ENCODE measurements at regions not wholly inside any gene's neighbourhood (a gene's known extent, or its start where the extent isn't known, plus 50 kb on each side); places are given as distances from the start of the nearest gene placed in this dataset.
"Not testable (repeated sequence)": the region's sequence is repeated elsewhere in the genome, so short reads cannot be mapped to it uniquely, and the experiment has no call there.

DNA sequence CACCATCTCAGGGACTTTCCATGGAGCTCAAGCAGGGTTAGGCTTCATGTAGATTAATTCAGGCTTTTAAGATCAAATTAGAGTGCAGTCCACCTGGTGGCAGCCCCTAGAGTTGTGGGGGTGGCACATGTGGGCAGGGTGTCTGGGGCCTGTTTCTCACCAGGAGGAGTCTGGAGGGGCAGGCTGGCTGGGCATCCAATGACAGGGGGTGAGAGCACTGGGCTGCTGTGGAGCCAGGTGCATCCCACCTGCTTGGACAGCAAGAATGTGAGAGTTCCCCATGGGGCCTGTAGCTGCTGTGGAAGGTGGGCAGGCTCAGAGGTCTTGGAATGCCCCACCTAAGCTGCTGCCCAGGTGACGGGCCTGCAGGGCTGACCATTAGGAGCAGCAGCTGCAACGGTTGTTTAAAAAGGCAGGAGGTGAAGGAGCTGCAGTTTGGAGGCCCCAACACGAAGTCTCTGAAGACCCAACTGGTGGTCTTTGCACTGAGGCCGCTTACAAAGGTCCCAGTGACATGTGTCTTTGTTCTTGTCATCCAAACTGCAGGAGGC lies 686.3 kb upstream of the HS6ST1 start:
- DNase-seq: no peak

DNA sequence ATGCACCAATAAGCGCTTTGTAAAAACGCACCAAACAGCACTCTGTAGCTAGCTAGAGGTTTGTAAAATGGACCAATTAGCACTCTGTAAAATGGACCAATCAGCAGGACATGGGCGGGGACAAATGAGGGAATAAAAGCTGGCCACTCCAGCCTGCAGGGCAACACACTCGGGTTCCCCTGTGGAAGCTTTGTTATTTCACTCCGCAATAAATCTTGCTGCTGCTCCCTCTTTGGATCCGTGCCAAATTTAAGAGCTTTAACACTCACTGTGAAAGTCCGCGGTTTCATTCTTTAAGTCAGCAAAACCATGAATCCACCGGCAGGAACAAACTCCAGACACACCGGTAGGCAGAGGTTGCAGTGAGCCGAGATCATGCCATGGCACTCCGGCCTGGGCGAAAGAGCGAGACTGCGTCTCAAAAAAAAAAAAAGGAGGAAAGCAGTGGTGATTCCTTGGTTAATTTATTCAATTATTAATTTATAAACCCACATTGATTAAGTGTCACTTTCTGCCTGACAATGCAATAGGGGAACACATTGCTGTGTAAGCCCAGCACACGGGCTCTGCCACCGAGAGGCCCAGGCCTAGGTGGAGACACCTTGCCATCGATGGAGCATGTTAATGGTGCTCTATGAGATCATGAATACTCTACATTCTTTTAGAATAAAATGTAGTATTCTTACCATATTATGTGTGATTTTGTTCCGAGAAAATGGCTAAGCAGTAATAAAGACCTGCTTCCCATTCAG lies 687.6 kb upstream of the HS6ST1 start:
- DNase-seq: no peak

DNA sequence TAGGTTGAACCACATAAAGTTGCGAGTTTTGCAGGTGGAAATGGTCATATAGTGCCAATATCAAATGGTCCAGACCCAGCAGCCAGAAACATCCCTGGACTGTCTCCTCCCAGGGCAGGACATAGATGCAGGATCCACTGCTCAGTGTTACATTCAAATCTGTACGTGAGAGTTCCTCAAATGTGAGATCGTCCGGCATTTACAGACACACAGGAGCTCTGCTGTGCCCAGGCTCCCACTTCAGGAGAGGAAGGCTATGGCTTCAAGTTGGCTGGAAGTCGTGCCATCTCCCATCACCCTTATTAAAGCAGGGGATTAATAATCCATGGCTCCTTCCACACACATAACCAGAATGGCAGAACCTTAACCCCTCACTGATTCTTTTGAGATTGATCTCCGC lies 688.2 kb upstream of the HS6ST1 start:
- DNase-seq: no peak

DNA sequence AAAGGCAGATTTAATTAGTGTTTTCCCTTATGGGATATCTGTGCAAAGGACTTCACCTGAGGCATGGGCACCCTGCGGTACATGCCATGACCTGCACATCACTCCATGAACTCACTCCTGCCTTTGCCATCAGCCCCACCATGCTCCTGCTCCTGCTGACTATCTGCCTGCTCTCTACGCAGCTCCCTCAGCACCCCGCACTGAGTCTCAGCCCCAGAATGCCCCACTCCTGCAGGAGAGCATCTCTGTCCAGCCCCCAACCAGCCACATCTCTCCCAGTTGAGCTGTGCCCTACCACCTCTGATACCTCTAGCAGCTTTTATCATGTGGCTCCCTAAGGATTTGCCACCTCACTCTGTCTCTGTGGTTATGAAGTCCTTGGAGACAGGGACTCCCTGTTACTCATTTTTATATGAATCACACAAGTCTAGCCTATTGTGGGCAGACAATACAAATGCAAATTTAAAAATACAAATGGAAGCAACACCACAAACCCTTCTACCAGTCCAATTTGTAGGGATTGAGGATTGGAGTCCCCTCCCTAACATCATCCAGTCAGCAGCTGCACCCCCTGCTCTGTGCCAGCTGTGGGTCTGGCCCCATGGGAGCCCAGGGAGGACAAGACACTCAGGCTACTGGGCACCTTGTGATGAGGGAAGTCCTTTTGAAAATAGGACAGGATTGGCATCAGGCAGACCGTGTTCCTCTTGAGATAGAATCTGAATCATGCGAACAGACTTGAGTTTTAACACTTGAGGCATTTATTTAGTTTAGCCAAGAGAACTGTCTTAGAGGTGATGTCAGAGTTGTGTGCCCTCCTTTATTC lies 689.6 kb upstream of the HS6ST1 start:
- no peak for DNase-seq

DNA sequence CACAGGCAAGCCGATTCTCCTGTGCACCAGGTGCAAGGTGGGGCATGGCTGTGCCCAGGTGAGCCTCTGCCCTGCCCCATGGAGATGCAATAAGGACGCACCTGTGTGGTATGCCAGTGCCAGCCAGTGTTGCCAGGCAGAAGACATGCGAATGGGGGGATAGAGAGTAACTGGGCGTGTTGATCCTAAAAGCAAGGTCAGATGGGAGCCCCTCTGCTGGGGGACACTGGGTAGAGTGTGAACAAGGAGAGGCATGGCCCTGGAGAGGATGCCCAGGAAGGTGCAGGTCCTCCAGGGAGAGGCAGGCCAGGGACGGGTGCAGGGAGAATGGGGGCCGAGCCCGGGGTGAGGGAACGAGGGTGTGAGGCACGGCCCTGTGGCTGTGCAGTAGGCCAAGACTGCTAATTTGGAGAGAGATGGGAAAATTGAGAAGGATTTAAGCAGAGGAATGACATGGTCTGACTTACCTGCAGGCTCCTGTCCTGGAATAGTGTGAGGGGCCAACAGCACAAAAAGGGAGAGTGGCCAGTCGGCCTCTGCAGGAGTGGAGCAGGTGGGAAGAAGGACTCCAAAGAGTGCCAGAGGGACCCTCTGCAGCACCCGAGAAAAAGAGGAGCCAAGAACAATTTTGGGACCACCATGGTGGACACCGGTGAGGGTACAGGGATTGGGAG lies 690.4 kb upstream of the HS6ST1 start:
- no peak for DNase-seq

DNA sequence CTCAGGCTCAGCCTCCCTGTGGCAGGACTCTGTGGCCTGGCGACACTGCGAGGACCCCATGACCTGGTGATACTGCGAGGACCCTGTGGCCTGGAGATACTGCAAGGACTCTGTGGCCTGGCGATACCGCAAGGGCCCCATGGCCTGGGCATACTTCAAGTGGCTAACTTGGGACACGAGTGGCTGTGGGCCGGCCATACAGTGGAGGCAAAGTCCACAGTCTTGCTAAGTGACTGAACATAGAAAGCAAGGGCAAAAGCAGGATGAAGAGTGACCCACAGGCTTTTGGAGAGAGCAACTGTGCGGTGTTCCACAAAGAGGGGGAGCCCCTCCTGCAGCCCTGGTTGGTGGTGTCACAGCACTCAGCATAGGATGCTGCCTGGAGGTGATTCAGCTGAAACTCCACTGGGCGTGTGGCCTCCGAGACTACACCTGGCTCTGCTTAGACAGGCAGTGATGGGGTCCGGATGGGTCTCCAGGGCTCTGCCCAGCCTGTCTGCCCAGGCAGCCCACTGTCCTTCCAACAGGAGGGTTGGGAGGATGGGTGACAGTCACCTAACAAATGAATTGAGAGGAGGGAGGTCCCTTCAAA lies 691.0 kb upstream of the HS6ST1 start:
- no peak for DNase-seq

GRCh38 chr2:129010262-129010661 lies 691.6 kb upstream of the HS6ST1 start:
- DNase-seq: no peak

DNA sequence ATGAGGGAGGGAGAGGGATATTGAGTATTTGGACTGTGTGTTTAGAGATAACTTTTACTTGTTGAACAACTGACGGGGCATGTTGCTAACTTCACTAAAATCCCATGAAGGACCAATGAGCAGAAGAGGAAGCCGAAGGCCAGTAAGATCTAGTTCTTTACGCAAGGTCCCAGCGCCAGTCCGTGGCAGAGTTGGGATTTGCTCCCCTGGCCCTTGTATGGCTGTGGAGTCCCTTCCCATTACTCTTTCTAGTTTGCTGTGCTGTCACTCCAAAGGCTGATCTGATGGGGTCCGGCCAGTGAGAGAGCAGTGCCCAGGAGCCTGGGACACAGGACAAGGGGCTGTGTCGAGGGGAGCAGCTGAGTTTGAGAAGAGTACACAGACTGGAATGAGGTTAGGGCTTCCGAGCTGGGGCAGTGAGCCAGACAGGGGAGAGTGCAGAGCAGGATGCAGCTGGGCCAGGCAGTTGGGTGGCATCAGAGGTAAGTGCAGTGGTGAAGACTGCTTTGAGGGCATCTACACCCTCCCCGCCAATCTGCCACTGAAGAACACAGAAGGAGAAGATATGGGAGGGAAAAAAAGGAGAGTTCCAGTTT lies 692.9 kb upstream of the HS6ST1 start:
- no peak for DNase-seq

DNA sequence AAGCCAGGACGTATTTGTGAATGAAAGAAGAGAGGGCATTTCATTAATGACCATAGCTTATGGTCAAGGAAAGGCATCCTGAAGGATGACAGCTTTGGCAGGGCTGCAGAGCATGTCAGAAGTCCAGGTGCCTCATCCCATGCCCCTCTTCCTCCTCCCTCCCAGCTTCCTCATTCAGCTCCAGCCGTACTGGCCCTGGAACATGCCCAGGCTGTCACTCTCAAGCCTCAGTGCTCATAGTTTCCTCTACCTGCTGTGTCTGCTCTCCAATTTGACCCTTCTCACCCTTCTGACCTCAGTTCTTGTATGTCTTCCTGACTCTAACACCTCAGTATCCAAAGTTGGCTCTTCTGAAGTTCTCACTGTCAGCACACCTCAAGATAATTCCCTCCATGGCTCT lies 695.8 kb upstream of the HS6ST1 start:
- no peak for DNase-seq

DNA sequence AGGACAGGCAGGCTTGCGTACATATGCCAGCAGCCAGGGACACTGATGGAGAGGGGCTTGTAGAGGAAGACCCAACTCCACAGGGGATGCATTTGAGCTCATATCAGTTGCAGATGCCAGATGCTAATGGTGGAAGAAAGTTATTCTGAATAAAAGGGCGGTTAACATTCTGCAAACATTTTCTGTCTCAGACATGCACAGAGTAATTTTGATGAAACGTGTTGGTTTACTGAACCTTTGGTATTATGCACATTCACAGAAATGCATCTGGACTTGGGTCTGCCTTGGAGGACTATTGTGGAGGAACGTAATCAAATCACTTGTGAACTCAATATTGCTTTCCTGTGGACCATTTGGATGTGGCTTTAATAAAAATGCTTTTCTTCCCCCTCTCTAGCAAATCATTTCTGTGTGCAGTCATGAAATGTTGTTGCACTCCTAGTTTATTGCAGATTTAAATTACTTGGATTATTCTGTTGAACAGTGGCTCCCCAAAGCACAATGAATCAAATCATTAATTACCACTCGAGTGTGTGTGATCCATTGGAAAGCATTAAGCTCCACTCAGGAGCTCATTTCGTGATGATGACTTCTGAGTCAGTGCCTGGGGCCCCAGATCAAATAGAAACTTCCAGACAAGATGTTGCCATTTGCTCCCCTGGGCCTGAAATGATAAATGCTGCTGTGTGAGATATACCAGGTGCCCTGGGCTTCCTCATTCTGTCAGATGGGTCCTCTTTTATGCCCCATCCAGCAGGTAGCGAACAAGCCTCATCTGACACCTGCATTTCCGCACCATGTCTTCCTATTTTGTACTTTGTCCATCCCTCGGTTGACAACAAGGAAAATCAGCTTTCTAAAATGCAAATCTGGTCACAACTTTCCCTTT lies 697.0 kb upstream of the HS6ST1 start:
- DNase-seq: no peak

DNA sequence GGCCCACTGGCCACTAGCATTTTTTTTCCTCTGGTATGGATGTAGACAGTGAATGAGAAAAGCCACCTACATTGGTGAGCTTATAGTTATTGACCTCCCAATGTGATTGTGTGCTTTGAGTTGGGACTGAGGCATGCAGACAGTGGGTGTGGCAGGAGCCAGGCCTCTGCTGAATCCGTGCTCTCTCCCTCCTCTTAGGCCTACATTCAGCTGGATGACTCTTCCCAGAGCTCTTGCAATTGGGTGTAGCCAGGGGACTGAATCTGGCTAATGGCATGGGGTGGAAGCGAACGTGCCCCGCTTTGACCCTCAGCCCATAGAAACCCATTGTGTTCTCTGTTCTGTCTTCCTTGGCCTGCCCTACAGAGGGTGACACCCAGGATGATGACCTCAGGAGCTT lies 698.3 kb upstream of the HS6ST1 start:
- DNase-seq: no peak

DNA sequence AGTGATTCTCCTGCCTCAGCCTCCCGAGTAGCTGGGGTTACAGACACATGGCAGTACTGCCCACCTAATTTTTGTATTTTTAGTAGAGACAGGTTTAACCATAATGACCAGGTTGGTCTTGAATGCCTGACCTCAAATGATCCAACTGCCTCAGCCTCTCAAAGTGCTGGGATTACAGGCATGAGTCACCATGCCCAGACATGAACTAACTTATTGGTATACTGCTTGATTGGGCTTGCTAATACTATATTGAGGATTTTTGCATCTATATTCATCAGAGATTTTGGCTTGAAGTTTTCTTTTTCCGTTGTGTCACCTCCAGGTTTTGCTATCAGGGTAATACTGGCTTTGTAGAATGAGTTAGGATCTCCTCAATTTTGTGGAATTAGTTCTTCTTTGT lies 706.1 kb upstream of the HS6ST1 start:
- no peak for DNase-seq

- DNase-seq: no peak
Measured at GRCh38 chr2:129035992-129036391, 717.3 kb upstream of the HS6ST1 start.

DNA sequence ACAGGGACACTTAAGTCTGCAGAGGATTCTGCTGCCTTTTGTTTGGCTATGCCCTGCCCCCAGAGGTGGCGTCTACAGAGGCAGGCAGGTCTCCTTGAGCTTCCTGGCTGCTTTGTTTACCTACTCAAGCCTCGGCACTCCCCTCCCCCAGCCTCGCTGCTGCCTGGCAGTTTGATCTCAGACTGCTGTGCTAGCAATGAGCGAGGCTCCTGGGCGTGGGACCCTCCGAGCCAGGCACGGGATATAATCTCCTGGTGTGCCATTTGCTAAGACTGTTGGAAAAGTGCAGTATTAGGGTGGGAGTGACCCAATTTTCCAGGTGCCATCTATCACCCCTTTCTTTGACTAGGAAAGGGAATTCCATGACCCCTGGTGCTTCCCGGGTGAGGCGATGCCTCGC lies 725.0 kb upstream of the HS6ST1 start:
- DNase-seq: not testable (repeated sequence)

GRCh38 chr2:129046475-129046874 lies 727.8 kb upstream of the HS6ST1 start:
- not testable (repeated sequence) for DNase-seq

GRCh38 chr2:129050101-129050500 lies 731.4 kb upstream of the HS6ST1 start:
- no peak for DNase-seq

DNA sequence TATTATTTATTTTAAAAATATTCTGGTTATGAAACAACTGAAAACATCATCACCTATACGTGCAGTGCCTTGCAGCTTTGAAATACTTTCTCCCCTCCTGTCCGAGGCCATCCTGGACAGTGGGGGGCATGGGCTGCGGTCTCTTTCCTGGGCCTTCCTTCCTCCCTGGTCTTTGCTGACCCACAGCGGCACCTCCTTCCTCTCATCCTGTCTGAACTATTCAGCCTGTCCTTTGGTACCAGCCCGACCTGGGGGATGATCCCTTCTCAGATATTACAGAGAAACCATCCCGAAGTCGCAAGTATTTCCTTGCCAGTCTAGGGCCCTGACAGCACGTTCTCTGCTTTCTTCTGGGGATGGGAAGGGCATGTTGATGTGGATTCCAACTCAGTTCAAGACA lies 736.6 kb upstream of the HS6ST1 start:
- DNase-seq: no peak

DNA sequence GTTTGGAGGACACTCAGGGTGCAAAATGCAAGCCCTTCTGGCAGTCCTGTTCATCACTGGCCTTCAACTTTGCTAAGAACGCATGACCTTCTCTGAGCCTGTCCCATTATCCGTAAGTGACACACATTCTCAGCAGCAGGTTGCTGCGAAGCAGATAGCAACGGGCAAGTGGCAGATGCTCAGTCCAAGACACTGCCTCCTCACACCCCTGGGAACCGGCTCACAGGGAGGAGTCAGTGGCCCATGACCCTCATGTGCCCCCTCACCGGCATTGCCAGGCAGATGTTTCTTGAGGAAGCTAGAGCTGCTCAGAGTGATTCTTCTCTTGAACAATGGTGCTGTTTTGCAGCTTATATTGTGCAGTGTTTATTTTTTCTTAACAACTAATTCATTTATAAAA lies 737.2 kb upstream of the HS6ST1 start:
- no peak for DNase-seq

GRCh38 chr2:129056309-129056958 lies 737.8 kb upstream of the HS6ST1 start:
- no peak for DNase-seq

- DNase-seq: no peak
Measured at GRCh38 chr2:129056959-129057317, 738.3 kb upstream of the HS6ST1 start.

DNA sequence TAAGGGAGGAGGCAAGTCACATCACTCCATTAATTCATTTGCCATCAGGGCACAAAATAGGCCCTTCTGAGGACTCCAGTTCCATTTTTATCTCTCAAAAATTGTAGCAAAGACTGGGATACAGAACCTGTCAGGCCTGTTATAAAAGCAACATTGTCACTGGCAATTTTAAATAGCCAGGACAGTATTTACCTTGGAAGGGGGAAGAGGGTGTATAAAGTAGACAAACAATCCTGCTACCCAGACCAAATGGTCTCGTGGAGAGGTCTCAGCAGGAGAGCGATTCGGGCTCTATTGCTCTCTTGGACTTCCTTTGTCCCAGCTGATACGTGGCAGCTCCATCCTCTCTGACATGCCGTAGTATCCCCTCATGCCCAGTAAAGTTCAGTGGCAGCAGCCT lies 740.3 kb upstream of the HS6ST1 start:
- DNase-seq: no peak
